ENCODE measurements at regions not wholly inside any gene's neighbourhood (a gene's known extent, or its start where the extent isn't known, plus 50 kb on each side); places are given as distances from the start of the nearest gene placed in this dataset.
A peak's percentile ranks its signal among the peaks of the same experiment; 100 is the strongest.

- DNase-seq = no peak
Observed at GRCh38 chr5:12072441-12072840, 168.2 kb upstream of the CTNND2 start.

GRCh38 chr5:12071455-12071854 is 167.2 kb upstream of the CTNND2 start:
- no peak for DNase-seq

GRCh38 chr5:12023614-12024241 is 119.5 kb upstream of the CTNND2 start:
- peak in 1 of 58 donors; percentile 4 for DNase-seq

- DNase-seq = no peak
Observed at GRCh38 chr5:12022444-12022843, 118.2 kb upstream of the CTNND2 start.

- no peak for DNase-seq
Observed at GRCh38 chr5:12019306-12019705, 115.1 kb upstream of the CTNND2 start.

GRCh38 chr5:12017007-12017406 is 112.8 kb upstream of the CTNND2 start:
- DNase-seq = no peak

GRCh38 chr5:12016159-12016746 is 112.0 kb upstream of the CTNND2 start:
- peak in 7 of 58 donors; percentile 2 to 13 (median 6) for DNase-seq

GRCh38 chr5:12013351-12013750 is 109.1 kb upstream of the CTNND2 start:
- DNase-seq = no peak

GRCh38 chr5:12003680-12004079 is 99.4 kb upstream of the CTNND2 start:
- DNase-seq = no peak

- no peak for DNase-seq
Observed at GRCh38 chr5:11998397-11998796, 94.2 kb upstream of the CTNND2 start.

- no peak for DNase-seq
Observed at GRCh38 chr5:11997942-11998341, 93.7 kb upstream of the CTNND2 start.

GRCh38 chr5:11992518-11992917 is 88.3 kb upstream of the CTNND2 start:
- DNase-seq = no peak

GRCh38 chr5:11985993-11986392 is 81.7 kb upstream of the CTNND2 start:
- DNase-seq = no peak

- DNase-seq = no peak
Observed at GRCh38 chr5:11984196-11984595, 80.0 kb upstream of the CTNND2 start.

GRCh38 chr5:11981986-11982385 is 77.7 kb upstream of the CTNND2 start:
- DNase-seq = no peak

- DNase-seq = no peak
Observed at GRCh38 chr5:11977904-11978303, 73.7 kb upstream of the CTNND2 start.

GRCh38 chr5:11973469-11973868 is 69.2 kb upstream of the CTNND2 start:
- DNase-seq = no peak

- DNase-seq = no peak
Observed at GRCh38 chr5:11963227-11963626, 59.0 kb upstream of the CTNND2 start.

GRCh38 chr5:11962122-11962521 is 57.9 kb upstream of the CTNND2 start:
- DNase-seq = no peak

GRCh38 chr5:11958321-11958720 is 54.1 kb upstream of the CTNND2 start:
- no peak for DNase-seq

GRCh38 chr5:11955331-11955730 is 51.1 kb upstream of the CTNND2 start:
- DNase-seq = no peak

All from anterior cingulate cortex (tissue), 58 donors.